Neural cell (in vitro differentiated cells): ENCODE measurements at regions not wholly inside any gene's neighbourhood (a gene's known extent, or its start where the extent isn't known, plus 50 kb on each side); places are given as distances from the start of the nearest gene placed in this dataset.
"Not testable (repeated sequence)": the region's sequence is repeated elsewhere in the genome, so short reads cannot be mapped to it uniquely, and the experiment has no call there.

ENCODE experiments used
- EP300 ChIP-seq: fragments of 450-650 bp; conservative IDR thresholded peaks from 2 replicates; pipeline ENCODE4 v1.6.1; 2014; ENCODE audit warnings: antibody characterized with exemption, mild to moderate bottlenecking, moderate library complexity; ENCODE audit not compliant: poor library complexity, severe bottlenecking
- EZH2 ChIP-seq: fragments of 200-600, 300-800 bp; shearing (Covaris generic), sonication (generic); IDR thresholded peaks from 2 replicates; pipeline ENCODE4 v1.6.1; 2014; ENCODE audit warnings: antibody characterized with exemption, low read length, borderline replicate concordance, mild to moderate bottlenecking; ENCODE audit not compliant: insufficient read depth, poor library complexity, severe bottlenecking
- MXI1 ChIP-seq: fragments of 450-650 bp; conservative IDR thresholded peaks from 2 replicates; pipeline ENCODE4 v1.6.1; 2014; ENCODE audit warnings: antibody characterized with exemption, mild to moderate bottlenecking; ENCODE audit not compliant: poor library complexity, severe bottlenecking
- POLR2AphosphoS5 ChIP-seq: IDR thresholded peaks from 2 replicates; pipeline ENCODE4 v1.6.1; 2012
- RAD21 ChIP-seq: fragments of 450-650 bp; conservative IDR thresholded peaks from 2 replicates; pipeline ENCODE4 v1.6.1; 2014; ENCODE audit warnings: antibody characterized with exemption, mild to moderate bottlenecking, moderate library complexity
- SMC3 ChIP-seq: fragments of 450-650 bp; conservative IDR thresholded peaks from 2 replicates; pipeline ENCODE4 v1.6.1; 2014; ENCODE audit warnings: antibody characterized with exemption, mild to moderate bottlenecking, moderate library complexity; ENCODE audit not compliant: poor library complexity
- TAF1 ChIP-seq: IDR thresholded peaks from 2 replicates; pipeline ENCODE4 v1.6.1; 2012; ENCODE audit warnings: low read depth
- TF ChIP-seq, protein P1 (sequence below): fragments of 450-650 bp; IDR thresholded peaks from 2 replicates; pipeline ENCODE4 v1.5.1; 2014; ENCODE audit warnings: antibody characterized with exemption, mild to moderate bottlenecking, moderate library complexity; ENCODE audit not compliant: poor library complexity, severe bottlenecking
- TF ChIP-seq, protein P2 (sequence below): IDR thresholded peaks from 2 replicates; pipeline ENCODE4 v1.6.1; 2012; ENCODE audit warnings: borderline replicate concordance

DNA sequence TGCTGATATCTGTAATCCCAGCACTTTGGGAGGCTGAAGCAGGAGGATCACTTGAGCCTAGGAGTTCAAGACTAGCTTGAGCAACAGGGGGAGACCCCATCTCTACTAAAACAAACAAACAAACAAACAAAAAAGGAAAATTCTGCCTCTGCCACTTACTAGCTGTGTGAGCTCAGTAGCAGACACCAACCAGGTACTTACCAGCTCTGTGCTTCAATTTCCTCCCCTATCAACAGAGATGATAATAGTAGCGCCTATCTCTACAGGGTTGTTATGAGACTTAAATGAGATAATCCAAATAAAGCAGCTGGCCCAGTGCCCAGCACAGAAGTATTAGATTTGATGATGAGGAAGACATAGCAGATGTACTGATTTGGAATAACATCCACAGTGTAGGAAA lies 120.3 kb downstream of the LRRC37A3 start:
- TF ChIP-seq POLR2AphosphoS5, EZH2, TAF1, MXI1, EP300, SMC3, RAD21: not testable (repeated sequence)
- TF ChIP-seq, protein P1, sequence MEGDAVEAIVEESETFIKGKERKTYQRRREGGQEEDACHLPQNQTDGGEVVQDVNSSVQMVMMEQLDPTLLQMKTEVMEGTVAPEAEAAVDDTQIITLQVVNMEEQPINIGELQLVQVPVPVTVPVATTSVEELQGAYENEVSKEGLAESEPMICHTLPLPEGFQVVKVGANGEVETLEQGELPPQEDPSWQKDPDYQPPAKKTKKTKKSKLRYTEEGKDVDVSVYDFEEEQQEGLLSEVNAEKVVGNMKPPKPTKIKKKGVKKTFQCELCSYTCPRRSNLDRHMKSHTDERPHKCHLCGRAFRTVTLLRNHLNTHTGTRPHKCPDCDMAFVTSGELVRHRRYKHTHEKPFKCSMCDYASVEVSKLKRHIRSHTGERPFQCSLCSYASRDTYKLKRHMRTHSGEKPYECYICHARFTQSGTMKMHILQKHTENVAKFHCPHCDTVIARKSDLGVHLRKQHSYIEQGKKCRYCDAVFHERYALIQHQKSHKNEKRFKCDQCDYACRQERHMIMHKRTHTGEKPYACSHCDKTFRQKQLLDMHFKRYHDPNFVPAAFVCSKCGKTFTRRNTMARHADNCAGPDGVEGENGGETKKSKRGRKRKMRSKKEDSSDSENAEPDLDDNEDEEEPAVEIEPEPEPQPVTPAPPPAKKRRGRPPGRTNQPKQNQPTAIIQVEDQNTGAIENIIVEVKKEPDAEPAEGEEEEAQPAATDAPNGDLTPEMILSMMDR = not testable (repeated sequence)
- TF ChIP-seq, protein P2, sequence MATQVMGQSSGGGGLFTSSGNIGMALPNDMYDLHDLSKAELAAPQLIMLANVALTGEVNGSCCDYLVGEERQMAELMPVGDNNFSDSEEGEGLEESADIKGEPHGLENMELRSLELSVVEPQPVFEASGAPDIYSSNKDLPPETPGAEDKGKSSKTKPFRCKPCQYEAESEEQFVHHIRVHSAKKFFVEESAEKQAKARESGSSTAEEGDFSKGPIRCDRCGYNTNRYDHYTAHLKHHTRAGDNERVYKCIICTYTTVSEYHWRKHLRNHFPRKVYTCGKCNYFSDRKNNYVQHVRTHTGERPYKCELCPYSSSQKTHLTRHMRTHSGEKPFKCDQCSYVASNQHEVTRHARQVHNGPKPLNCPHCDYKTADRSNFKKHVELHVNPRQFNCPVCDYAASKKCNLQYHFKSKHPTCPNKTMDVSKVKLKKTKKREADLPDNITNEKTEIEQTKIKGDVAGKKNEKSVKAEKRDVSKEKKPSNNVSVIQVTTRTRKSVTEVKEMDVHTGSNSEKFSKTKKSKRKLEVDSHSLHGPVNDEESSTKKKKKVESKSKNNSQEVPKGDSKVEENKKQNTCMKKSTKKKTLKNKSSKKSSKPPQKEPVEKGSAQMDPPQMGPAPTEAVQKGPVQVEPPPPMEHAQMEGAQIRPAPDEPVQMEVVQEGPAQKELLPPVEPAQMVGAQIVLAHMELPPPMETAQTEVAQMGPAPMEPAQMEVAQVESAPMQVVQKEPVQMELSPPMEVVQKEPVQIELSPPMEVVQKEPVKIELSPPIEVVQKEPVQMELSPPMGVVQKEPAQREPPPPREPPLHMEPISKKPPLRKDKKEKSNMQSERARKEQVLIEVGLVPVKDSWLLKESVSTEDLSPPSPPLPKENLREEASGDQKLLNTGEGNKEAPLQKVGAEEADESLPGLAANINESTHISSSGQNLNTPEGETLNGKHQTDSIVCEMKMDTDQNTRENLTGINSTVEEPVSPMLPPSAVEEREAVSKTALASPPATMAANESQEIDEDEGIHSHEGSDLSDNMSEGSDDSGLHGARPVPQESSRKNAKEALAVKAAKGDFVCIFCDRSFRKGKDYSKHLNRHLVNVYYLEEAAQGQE = not testable (repeated sequence)
